DMS79 treated with DMSO at 0.1 percent for 48 hours (cell line): ENCODE measurements at regions not wholly inside any gene's neighbourhood (a gene's known extent, or its start where the extent isn't known, plus 50 kb on each side); places are given as distances from the start of the nearest gene placed in this dataset.
"Not testable (repeated sequence)": the region's sequence is repeated elsewhere in the genome, so short reads cannot be mapped to it uniquely, and the experiment has no call there.

Source experiments
- DNase-seq: peaks from one replicate; lab custom pipeline; 2025; lab: John Stamatoyannopoulos, UW

GRCh38 chr1:56267611-56268010 lies 311.8 kb downstream of the PLPP3 start:
- no peak for DNase-seq

GRCh38 chr1:56266359-56266758 lies 313.0 kb downstream of the PLPP3 start:
- DNase-seq: no peak

- DNase-seq: no peak
Measured at GRCh38 chr1:56265216-56265615, 314.1 kb downstream of the PLPP3 start.

- DNase-seq: no peak
Measured at GRCh38 chr1:56263908-56264307, 315.5 kb downstream of the PLPP3 start.

- DNase-seq: peak; percentile 58
Measured at GRCh38 chr1:56258371-56258770, 321.0 kb downstream of the PLPP3 start.

- no peak for DNase-seq
Measured at GRCh38 chr1:56257726-56258125, 321.6 kb downstream of the PLPP3 start.

GRCh38 chr1:56256153-56257000 lies 323.0 kb downstream of the PLPP3 start:
- DNase-seq: no peak

GRCh38 chr1:56255516-56256152 lies 323.7 kb downstream of the PLPP3 start:
- no peak for DNase-seq

GRCh38 chr1:56254130-56254529 lies 325.2 kb downstream of the PLPP3 start:
- no peak for DNase-seq

GRCh38 chr1:56250809-56251208 lies 328.6 kb downstream of the PLPP3 start:
- no peak for DNase-seq

GRCh38 chr1:56249234-56249633 lies 330.1 kb downstream of the PLPP3 start:
- DNase-seq: no peak

- DNase-seq: no peak
Measured at GRCh38 chr1:56248138-56248537, 331.2 kb downstream of the PLPP3 start.

GRCh38 chr1:56246726-56247125 lies 332.6 kb downstream of the PLPP3 start:
- DNase-seq: not testable (repeated sequence)

- no peak for DNase-seq
Measured at GRCh38 chr1:56240400-56240799, 339.0 kb downstream of the PLPP3 start.

- no peak for DNase-seq
Measured at GRCh38 chr1:56237491-56238064, 341.8 kb downstream of the PLPP3 start.

- no peak for DNase-seq
Measured at GRCh38 chr1:56236688-56237087, 342.7 kb downstream of the PLPP3 start.

GRCh38 chr1:56235909-56236510 lies 343.4 kb downstream of the PLPP3 start:
- no peak for DNase-seq

GRCh38 chr1:56229186-56229585 lies 350.2 kb downstream of the PLPP3 start:
- DNase-seq: no peak

- DNase-seq: no peak
Measured at GRCh38 chr1:56227886-56228285, 351.5 kb downstream of the PLPP3 start.

- DNase-seq: no peak
Measured at GRCh38 chr1:56227401-56227800, 352.0 kb downstream of the PLPP3 start.

- DNase-seq: no peak
Measured at GRCh38 chr1:56225964-56226815, 353.2 kb downstream of the PLPP3 start.

GRCh38 chr1:56223968-56224367 lies 355.4 kb downstream of the PLPP3 start:
- DNase-seq: no peak
